GM23248 (cell line): ENCODE measurements at regions not wholly inside any gene's neighbourhood (a gene's known extent, or its start where the extent isn't known, plus 50 kb on each side); places are given as distances from the start of the nearest gene placed in this dataset.

Experiments
- EZH2 ChIP-seq: fragments of 200-600 bp; sonication (generic); IDR thresholded peaks from 2 replicates; pipeline ENCODE4 v1.6.1; 2018; ENCODE audit warnings: antibody characterized with exemption, mild to moderate bottlenecking; ENCODE audit not compliant: insufficient read depth, poor library complexity, severe bottlenecking
- EZH2phosphoT487 ChIP-seq: fragments of 200-600 bp; sonication (generic); IDR thresholded peaks from 2 replicates; pipeline ENCODE4 v1.6.1; 2018; ENCODE audit warnings: antibody characterized with exemption, moderate library complexity, mild to moderate bottlenecking, low read depth; ENCODE audit not compliant: insufficient read depth

- TF ChIP-seq EZH2 (no peak), EZH2phosphoT487 (no peak)
These were observed 73.3 kb upstream of the FZD7 start for GRCh38 chr2:201960305-201960704.
